ELR (cell line): ENCODE measurements at regions not wholly inside any gene's neighbourhood (a gene's known extent, or its start where the extent isn't known, plus 50 kb on each side); places are given as distances from the start of the nearest gene placed in this dataset.
A peak's percentile ranks its signal among the peaks of the same experiment; 100 is the strongest.

Experiments
- DNase-seq: peaks from one replicate; pipeline ENCODE4 v3.0.0-alpha.2; 2015; ENCODE audit warnings: low read depth

- no peak for DNase-seq
Observed at GRCh38 chr4:171759274-171759673, 53.9 kb upstream of the GALNTL6 start.

- DNase-seq = no peak
Observed at GRCh38 chr4:171751538-171751937, 61.7 kb upstream of the GALNTL6 start.

- DNase-seq = no peak
Observed at GRCh38 chr4:171746418-171746817, 66.8 kb upstream of the GALNTL6 start.

- DNase-seq = no peak
Observed at GRCh38 chr4:171742436-171742835, 70.8 kb upstream of the GALNTL6 start.

GRCh38 chr4:171727185-171727584 lies 86.0 kb upstream of the GALNTL6 start:
- DNase-seq = no peak

GRCh38 chr4:171721937-171722336 lies 91.3 kb upstream of the GALNTL6 start:
- DNase-seq = peak; percentile 11

GRCh38 chr4:171719691-171720090 lies 93.5 kb upstream of the GALNTL6 start:
- peak; percentile 3 for DNase-seq

GRCh38 chr4:171718665-171719064 lies 94.5 kb upstream of the GALNTL6 start:
- DNase-seq = no peak

GRCh38 chr4:171718069-171718468 lies 95.1 kb upstream of the GALNTL6 start:
- no peak for DNase-seq

- DNase-seq = no peak
Observed at GRCh38 chr4:171717231-171717741, 95.9 kb upstream of the GALNTL6 start.

- DNase-seq = no peak
Observed at GRCh38 chr4:171715973-171716372, 97.2 kb upstream of the GALNTL6 start.

GRCh38 chr4:171714791-171715454 lies 98.3 kb upstream of the GALNTL6 start:
- no peak for DNase-seq

- DNase-seq = no peak
Observed at GRCh38 chr4:171710743-171711142, 102.5 kb upstream of the GALNTL6 start.

GRCh38 chr4:171676555-171677215 lies 136.5 kb upstream of the GALNTL6 start:
- DNase-seq = no peak

- DNase-seq = no peak
Observed at GRCh38 chr4:171674781-171675180, 138.4 kb upstream of the GALNTL6 start.

- no peak for DNase-seq
Observed at GRCh38 chr4:171668403-171668802, 144.8 kb upstream of the GALNTL6 start.

- DNase-seq = no peak
Observed at GRCh38 chr4:171667906-171668305, 145.3 kb upstream of the GALNTL6 start.

- no peak for DNase-seq
Observed at GRCh38 chr4:171651071-171651470, 162.1 kb upstream of the GALNTL6 start.

- DNase-seq = peak; percentile 10
Observed at GRCh38 chr4:171650543-171650942, 162.7 kb upstream of the GALNTL6 start.

- DNase-seq = no peak
Observed at GRCh38 chr4:171648926-171649325, 164.3 kb upstream of the GALNTL6 start.

GRCh38 chr4:171646984-171647383 lies 166.2 kb upstream of the GALNTL6 start:
- no peak for DNase-seq

- DNase-seq = no peak
Observed at GRCh38 chr4:171644430-171645057, 168.7 kb upstream of the GALNTL6 start.

GRCh38 chr4:171639540-171639939 lies 173.7 kb upstream of the GALNTL6 start:
- no peak for DNase-seq
